Suprapubic skin (tissue), 4 donors: ENCODE measurements at regions not wholly inside any gene's neighbourhood (a gene's known extent, or its start where the extent isn't known, plus 50 kb on each side); places are given as distances from the start of the nearest gene placed in this dataset.

Source experiments
- DNase-seq, 2 donors: peaks; one replicate each; pipeline ENCODE4 v3.0.0-alpha.2; 2019; ENCODE audit warnings: low spot score in 2 of 2
- H3K27ac ChIP-seq: fragments of 200-600 bp; sonication (generic); one replicate; pipeline ENCODE4 v1.5.1; 2019
- H3K27me3 ChIP-seq: fragments of 200-600 bp; sonication (generic); one replicate; pipeline ENCODE4 v1.5.1; 2019
- H3K36me3 ChIP-seq: fragments of 200-600 bp; sonication (generic); one replicate; pipeline ENCODE4 v1.5.1; 2019
- H3K4me1 ChIP-seq: fragments of 200-600 bp; sonication (generic); one replicate; pipeline ENCODE4 v1.5.1; 2019
- H3K4me3 ChIP-seq: fragments of 200-600 bp; sonication (generic); one replicate; pipeline ENCODE4 v1.5.1; 2019; ENCODE audit warnings: mild to moderate bottlenecking
- H3K9me3 ChIP-seq: fragments of 200-600 bp; sonication (generic); one replicate; pipeline ENCODE4 v1.5.1; 2019
- EP300 ChIP-seq: sonication (generic); formaldehyde crosslinking; IDR thresholded peaks from one replicate; pipeline ENCODE4 v1.6.1; 2017; ENCODE audit warnings: antibody characterized with exemption
- POLR2A ChIP-seq, 2 donors: fragments of 450-650 bp; IDR thresholded peaks; one replicate each; pipeline ENCODE4 v1.6.1; 2017; ENCODE audit warnings: antibody characterized with exemption in 2 of 2, mild to moderate bottlenecking in 2 of 2, moderate library complexity in 2 of 2
- POLR2AphosphoS5 ChIP-seq, 3 donors: sonication (generic); formaldehyde crosslinking; IDR thresholded peaks; one replicate each; pipeline ENCODE4 v1.6.1; 2017; ENCODE audit warnings: antibody characterized with exemption in 3 of 3
- WGBS: methylation state at CpG from one replicate; pipeline ENCODE4 v1.1.5; 2018; 5-methylcytosine and 5-hydroxymethylcytosine counted together
- TF ChIP-seq, protein P1 (sequence below), 2 donors: fragments of 200-600 bp in 1 of 2; fragments of 450-650 bp in 1 of 2; sonication (generic) in 1 of 2; IDR thresholded peaks; one replicate each; pipeline ENCODE4 v1.5.1; 2016 to 2019; ENCODE audit warnings: antibody characterized with exemption in 2 of 2, mild to moderate bottlenecking in 1 of 2, moderate library complexity in 1 of 2

DNA sequence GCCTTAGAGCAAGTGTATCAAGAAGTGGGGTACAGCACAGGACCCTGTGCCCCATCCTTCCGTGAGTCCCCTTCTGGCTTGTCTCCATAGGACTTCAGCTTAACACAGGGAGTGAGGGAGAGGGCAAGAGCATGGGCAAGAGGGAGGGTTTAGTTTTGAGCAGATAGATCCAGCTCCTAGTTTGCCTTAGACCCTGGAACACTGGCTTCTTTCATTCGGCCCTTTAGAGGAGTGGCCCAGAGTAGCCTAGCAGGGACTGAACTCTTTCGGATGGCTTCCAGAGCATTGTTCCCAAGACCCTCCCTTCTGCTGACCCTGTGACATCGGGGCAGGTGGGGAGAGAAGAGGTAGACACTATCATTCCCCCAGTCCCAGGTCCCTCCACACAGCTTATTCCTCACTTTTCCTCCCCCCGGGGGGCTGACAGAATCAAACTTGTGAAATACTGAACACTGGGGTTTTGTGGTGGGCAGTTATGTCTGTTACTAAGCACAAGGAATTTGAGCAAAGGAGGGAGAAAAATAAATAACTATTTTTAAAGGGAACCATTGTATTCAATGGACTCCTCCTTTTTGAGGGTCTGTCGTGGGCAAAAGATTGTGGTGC, 289.6 kb upstream of the C2CD4B start:
- Histone ChIP-seq H3K9me3 (no peaks in the 10 kb centered on the region), H3K27ac (no peak overlapping the region), H3K36me3 (no peaks in the 10 kb centered on the region), H3K4me3 (no peak overlapping the region), H3K27me3 (no peaks in the 10 kb centered on the region), H3K4me1 (peaks cover 8% of the 10 kb centered on the region)
- no peak for DNase-seq
- 83% methylated on average over 6 of the region's 6 CpGs for WGBS
- TF ChIP-seq POLR2AphosphoS5 (IDR thresholded peaks at IDR 0.05) (no peak), EP300 (no peak), POLR2A (IDR thresholded peaks at IDR 0.05) (no peak)
- TF ChIP-seq, protein P1, sequence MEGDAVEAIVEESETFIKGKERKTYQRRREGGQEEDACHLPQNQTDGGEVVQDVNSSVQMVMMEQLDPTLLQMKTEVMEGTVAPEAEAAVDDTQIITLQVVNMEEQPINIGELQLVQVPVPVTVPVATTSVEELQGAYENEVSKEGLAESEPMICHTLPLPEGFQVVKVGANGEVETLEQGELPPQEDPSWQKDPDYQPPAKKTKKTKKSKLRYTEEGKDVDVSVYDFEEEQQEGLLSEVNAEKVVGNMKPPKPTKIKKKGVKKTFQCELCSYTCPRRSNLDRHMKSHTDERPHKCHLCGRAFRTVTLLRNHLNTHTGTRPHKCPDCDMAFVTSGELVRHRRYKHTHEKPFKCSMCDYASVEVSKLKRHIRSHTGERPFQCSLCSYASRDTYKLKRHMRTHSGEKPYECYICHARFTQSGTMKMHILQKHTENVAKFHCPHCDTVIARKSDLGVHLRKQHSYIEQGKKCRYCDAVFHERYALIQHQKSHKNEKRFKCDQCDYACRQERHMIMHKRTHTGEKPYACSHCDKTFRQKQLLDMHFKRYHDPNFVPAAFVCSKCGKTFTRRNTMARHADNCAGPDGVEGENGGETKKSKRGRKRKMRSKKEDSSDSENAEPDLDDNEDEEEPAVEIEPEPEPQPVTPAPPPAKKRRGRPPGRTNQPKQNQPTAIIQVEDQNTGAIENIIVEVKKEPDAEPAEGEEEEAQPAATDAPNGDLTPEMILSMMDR (IDR thresholded peaks at IDR 0.05) = no peak

DNA sequence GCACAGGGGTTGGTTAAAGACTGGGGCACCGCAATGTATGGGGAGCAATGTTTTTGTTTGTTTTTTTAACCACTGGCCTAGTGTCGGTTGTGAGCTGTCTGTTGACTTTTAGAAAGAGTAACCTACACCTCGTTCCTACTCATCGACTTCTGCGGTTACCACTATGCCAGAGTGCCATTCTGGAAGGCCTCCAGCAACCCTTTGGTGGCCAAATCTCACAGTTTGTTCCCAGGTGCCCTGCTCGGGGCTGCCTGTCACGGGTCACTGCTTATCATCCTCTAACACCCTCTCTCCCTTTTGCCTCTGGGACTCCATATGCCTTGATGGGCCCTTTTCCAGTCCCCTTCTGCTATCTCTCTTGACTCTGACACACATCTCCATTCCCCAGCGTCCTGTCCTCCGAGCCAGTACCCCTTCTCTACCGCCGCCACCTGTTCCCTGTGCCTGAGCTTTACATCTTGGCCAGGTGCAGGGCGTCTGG, 290.4 kb upstream of the C2CD4B start:
- no peaks in the 10 kb centered on the region for H3K36me3 ChIP-seq
- no peak for TF ChIP-seq EP300
- no peak for TF ChIP-seq POLR2A (IDR thresholded peaks at IDR 0.05)
- no peak for TF ChIP-seq POLR2AphosphoS5 (IDR thresholded peaks at IDR 0.05)
- TF ChIP-seq, protein P1 (IDR thresholded peaks at IDR 0.05) = no peak
- DNase-seq = no peak
- 89% methylated on average over 11 of the region's 12 CpGs for WGBS
- H3K27ac ChIP-seq = no peak overlapping the region
- H3K4me1 ChIP-seq = peaks cover 8% of the 10 kb centered on the region
- H3K9me3 ChIP-seq = no peaks in the 10 kb centered on the region
- no peaks in the 10 kb centered on the region for H3K27me3 ChIP-seq
- no peak overlapping the region for H3K4me3 ChIP-seq

DNA sequence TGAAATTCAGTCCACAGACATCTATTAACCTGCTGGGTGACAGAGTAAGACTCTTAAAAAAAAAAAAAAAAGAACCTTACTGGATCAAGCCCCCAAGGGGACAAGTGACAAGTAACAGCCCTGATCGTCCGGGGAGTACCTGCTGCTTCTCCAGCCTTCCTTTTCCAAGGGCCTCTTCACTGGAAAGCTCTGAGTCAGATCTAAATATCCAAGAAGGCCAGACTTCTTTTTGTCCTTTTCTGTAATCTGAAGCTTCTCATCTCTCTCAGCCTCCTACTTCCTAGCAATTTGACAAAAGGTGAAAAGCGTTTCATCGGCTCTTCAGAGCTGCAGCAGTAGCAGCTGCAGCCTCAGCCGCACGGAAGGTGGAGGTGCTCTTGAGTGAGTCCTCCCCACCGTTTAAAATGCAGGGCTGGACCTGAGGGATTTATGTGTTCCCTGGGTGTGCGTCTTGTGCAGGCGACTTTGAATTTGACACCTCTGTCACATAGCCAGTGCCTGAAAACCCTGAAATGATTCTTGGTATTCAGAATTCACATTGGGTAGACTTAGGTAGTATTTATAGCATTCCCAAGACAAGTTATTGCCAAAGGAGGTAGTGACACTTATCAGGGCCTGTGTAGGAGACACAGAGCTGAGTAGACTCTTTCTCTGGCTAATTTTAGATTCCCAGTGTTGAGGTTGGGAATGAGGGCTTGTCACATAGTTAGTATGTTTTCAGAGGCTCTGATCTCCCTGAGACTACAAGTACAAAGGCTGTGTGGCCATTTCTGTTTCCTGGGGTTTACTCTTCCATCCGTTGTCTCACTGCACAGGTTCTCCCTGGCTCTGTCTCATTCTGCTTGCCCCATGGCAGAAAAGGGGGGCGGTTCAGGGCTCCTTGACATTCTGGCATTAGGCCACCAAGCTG, 291.2 kb upstream of the C2CD4B start:
- H3K36me3 ChIP-seq = no peaks in the 10 kb centered on the region
- no peaks in the 10 kb centered on the region for H3K27me3 ChIP-seq
- peaks cover 8% of the 10 kb centered on the region for H3K4me1 ChIP-seq
- H3K27ac ChIP-seq = no peak overlapping the region
- 86% methylated on average over 11 of the region's 11 CpGs for WGBS
- DNase-seq = no peak
- H3K9me3 ChIP-seq = no peaks in the 10 kb centered on the region
- no peak overlapping the region for H3K4me3 ChIP-seq
- TF ChIP-seq EP300 = no peak
- no peak for TF ChIP-seq POLR2A (IDR thresholded peaks at IDR 0.05)
- TF ChIP-seq, protein P1 (IDR thresholded peaks at IDR 0.05) = no peak
- TF ChIP-seq POLR2AphosphoS5 (IDR thresholded peaks at IDR 0.05) = no peak

DNA sequence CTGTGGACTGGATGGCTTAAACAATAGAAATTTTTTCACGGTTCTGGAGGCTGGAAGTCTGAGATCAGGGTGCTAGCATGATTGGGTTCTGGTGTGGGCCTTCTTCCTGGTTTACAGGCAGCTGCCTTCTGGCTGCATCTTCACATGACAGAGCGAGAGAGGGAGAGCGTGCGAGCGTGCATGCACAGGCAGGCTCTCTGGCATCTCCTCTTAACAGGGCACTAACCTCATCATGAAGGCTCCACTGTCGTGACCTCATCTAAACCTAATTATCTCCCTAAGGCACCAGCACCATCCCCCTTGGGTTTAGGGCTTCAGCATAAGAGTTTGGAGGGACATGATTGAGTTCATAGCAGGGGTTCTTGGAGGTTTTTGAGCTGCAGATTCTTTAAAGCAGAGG, 292.0 kb upstream of the C2CD4B start:
- Histone ChIP-seq H3K4me3 (no peak overlapping the region), H3K4me1 (peaks cover 8% of the 10 kb centered on the region), H3K27me3 (no peaks in the 10 kb centered on the region), H3K9me3 (no peaks in the 10 kb centered on the region), H3K36me3 (no peaks in the 10 kb centered on the region), H3K27ac (no peak overlapping the region)
- TF ChIP-seq POLR2A (IDR thresholded peaks at IDR 0.05) = no peak
- 89% methylated on average over 1 of the region's 6 CpGs for WGBS
- DNase-seq = no peak

DNA sequence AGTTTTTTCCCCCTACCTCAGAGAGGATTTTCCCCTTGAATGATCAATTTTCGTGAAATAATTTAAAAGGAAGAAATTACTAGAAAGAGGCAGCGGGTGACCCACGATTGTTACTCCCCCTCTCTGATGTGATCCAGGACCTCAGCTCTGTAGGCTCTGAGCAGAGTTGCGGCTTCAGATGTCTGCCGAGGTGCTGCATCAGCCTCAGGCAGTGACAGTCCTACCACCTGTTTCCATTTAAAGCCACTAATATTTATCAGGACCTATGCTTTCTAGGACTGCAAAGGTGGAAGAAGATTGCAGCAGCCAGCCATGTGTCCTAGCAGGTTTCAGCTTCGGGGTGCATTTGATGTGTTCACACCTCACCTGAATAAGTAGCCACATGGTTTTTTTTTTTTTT, 294.8 kb upstream of the C2CD4B start:
- Histone ChIP-seq H3K9me3 (no peaks in the 10 kb centered on the region), H3K4me3 (no peak overlapping the region), H3K36me3 (no peaks in the 10 kb centered on the region), H3K27ac (no peak overlapping the region), H3K27me3 (no peaks in the 10 kb centered on the region), H3K4me1 (peaks cover 8% of the 10 kb centered on the region)
- TF ChIP-seq EP300 = no peak
- TF ChIP-seq, protein P1 (IDR thresholded peaks at IDR 0.05) = no peak
- no peak for TF ChIP-seq POLR2A (IDR thresholded peaks at IDR 0.05)
- no peak for TF ChIP-seq POLR2AphosphoS5 (IDR thresholded peaks at IDR 0.05)
- WGBS = 82% methylated on average over 6 of the region's 6 CpGs
- no peak for DNase-seq
